OCI-LY1 (cell line): ENCODE measurements at regions not wholly inside any gene's neighbourhood (a gene's known extent, or its start where the extent isn't known, plus 50 kb on each side); places are given as distances from the start of the nearest gene placed in this dataset.

Experiments used
- H2AFZ ChIP-seq: fragments of 200-600 bp; sonication (generic), shearing (Covaris generic); 2 replicates; pipeline ENCODE4 v1.6.0; 2014; ENCODE audit warnings: antibody characterized with exemption, mild to moderate bottlenecking, low read length
- H3F3A ChIP-seq: fragments of 200-600 bp; sonication (generic), shearing (Covaris generic); 2 replicates; pipeline ENCODE4 v1.6.0; 2014; ENCODE audit warnings: mild to moderate bottlenecking, antibody characterized with exemption, low read length, moderate library complexity; ENCODE audit not compliant: insufficient read depth
- H3K27ac ChIP-seq: fragments of 200-600 bp; sonication (generic); 2 replicates; pipeline ENCODE4 v1.5.1; 2014; ENCODE audit warnings: low read length, mixed run types, mild to moderate bottlenecking, low read depth; ENCODE audit not compliant: poor library complexity, severe bottlenecking
- H3K27me3 ChIP-seq: fragments of 200-600 bp; sonication (generic); 2 replicates; pipeline ENCODE4 v1.6.0; 2014; ENCODE audit warnings: antibody characterized with exemption, mild to moderate bottlenecking, low read length, moderate library complexity; ENCODE audit not compliant: insufficient read depth
- H3K36me3 ChIP-seq: fragments of 200-600 bp; sonication (generic); 2 replicates; pipeline ENCODE4 v1.6.1; 2014; ENCODE audit warnings: mild to moderate bottlenecking, antibody characterized with exemption, low read length, moderate library complexity, mixed read lengths; ENCODE audit not compliant: insufficient read depth
- H3K4me1 ChIP-seq: fragments of 200-600 bp; sonication (generic); 2 replicates; pipeline ENCODE4 v1.5.1; 2014; ENCODE audit warnings: mild to moderate bottlenecking, low read length, moderate library complexity; ENCODE audit not compliant: insufficient read depth, severe bottlenecking
- H3K4me2 ChIP-seq: fragments of 200-600 bp; sonication (generic), shearing (Covaris generic); 2 replicates; pipeline ENCODE4 v1.6.1; 2014; ENCODE audit warnings: low read length
- H3K4me3 ChIP-seq: fragments of 200-600 bp; sonication (generic); 2 replicates; pipeline ENCODE4 v1.5.1; 2014; ENCODE audit warnings: low read length, low read depth, mild to moderate bottlenecking, mixed read lengths; ENCODE audit not compliant: poor library complexity, severe bottlenecking
- H3K79me2 ChIP-seq: fragments of 200-600 bp; shearing (Covaris generic); 2 replicates; pipeline ENCODE4 v1.6.1; 2016; ENCODE audit warnings: mixed run types, low read length, mixed read lengths; ENCODE audit not compliant: insufficient read depth
- H3K9ac ChIP-seq: fragments of 200-600 bp; sonication (generic), shearing (Covaris generic); 2 replicates; pipeline ENCODE4 v1.6.1; 2014; ENCODE audit warnings: mild to moderate bottlenecking, low read length, mixed read lengths
- H3K9me2 ChIP-seq: fragments of 200-600 bp; sonication (generic), shearing (Covaris generic); 2 replicates; pipeline ENCODE4 v1.6.1; 2014; ENCODE audit warnings: low read depth, mild to moderate bottlenecking, low read length, mixed read lengths
- H3K9me3 ChIP-seq: fragments of 200-600 bp; shearing (Covaris generic); 2 replicates; pipeline ENCODE4 v1.6.1; 2014; ENCODE audit warnings: low read length, mixed read lengths
- H4K20me1 ChIP-seq: fragments of 200-600 bp; sonication (generic), shearing (Covaris generic); 2 replicates; pipeline ENCODE4 v1.6.0; 2016; ENCODE audit warnings: mild to moderate bottlenecking, low read length; ENCODE audit not compliant: insufficient read depth
- CTCF ChIP-seq: fragments of 200-600 bp; sonication (generic), shearing (Covaris generic); IDR thresholded peaks from 2 replicates; pipeline ENCODE4 v1.5.1; 2017; ENCODE audit warnings: mild to moderate bottlenecking, antibody characterized with exemption, low read length, moderate library complexity, mixed read lengths
- EZH2 ChIP-seq: fragments of 200-600 bp; sonication (generic), shearing (Covaris generic); IDR thresholded peaks from 2 replicates; pipeline ENCODE4 v1.8.0; 2017; ENCODE audit warnings: borderline replicate concordance, mixed run types, mild to moderate bottlenecking, antibody characterized with exemption, low read length, moderate library complexity, mixed read lengths

GRCh38 chr7:133155642-133156041, 73.8 kb upstream of the CHCHD3 start:
- Histone ChIP-seq H3K4me3 (no peak overlapping the region), H3K36me3 (no peaks in the 10 kb centered on the region)

GRCh38 chr7:133157045-133157444, 75.2 kb upstream of the CHCHD3 start:
- no peak for TF ChIP-seq CTCF
- TF ChIP-seq EZH2, result no peak
- Histone ChIP-seq H4K20me1 (no peaks in the 10 kb centered on the region), H3K9me3 (no peaks in the 10 kb centered on the region), H3K36me3 (no peaks in the 10 kb centered on the region), H3K27me3 (no peaks in the 10 kb centered on the region), H3K9ac (no peak overlapping the region), H3K4me1 (no peaks in the 10 kb centered on the region), H2AFZ (no peak overlapping the region), H3K79me2 (no peaks in the 10 kb centered on the region), H3K9me2 (no peaks in the 10 kb centered on the region), H3K4me2 (no peak overlapping the region), H3K27ac (no peak overlapping the region), H3K4me3 (no peak overlapping the region), H3F3A (no peaks in the 10 kb centered on the region)

More at GRCh38 chr7:133155642-133156041, 73.8 kb upstream of the CHCHD3 start:
- Histone ChIP-seq H3K79me2 (no peaks in the 10 kb centered on the region), H4K20me1 (no peaks in the 10 kb centered on the region), H3K27me3 (no peaks in the 10 kb centered on the region), H3K9ac (no peak overlapping the region), H3K9me2 (no peaks in the 10 kb centered on the region), H3F3A (no peaks in the 10 kb centered on the region), H3K4me2 (no peak overlapping the region), H2AFZ (no peak overlapping the region), H3K4me1 (no peaks in the 10 kb centered on the region), H3K27ac (no peak overlapping the region), H3K9me3 (no peaks in the 10 kb centered on the region)
- no peak for TF ChIP-seq CTCF

- no peaks in the 10 kb centered on the region for H3K79me2 ChIP-seq
- no peaks in the 10 kb centered on the region for H3K9me2 ChIP-seq
- no peaks in the 10 kb centered on the region for H4K20me1 ChIP-seq
- H3K4me1 ChIP-seq, result no peaks in the 10 kb centered on the region
- no peak overlapping the region for H3K9ac ChIP-seq
- no peak overlapping the region for H3K27ac ChIP-seq
- TF ChIP-seq EZH2 (no peak), CTCF (no peak)
- no peak overlapping the region for H3K4me2 ChIP-seq
- H3K9me3 ChIP-seq, result no peaks in the 10 kb centered on the region
- H3K27me3 ChIP-seq, result peaks cover 3% of the 10 kb centered on the region; the same call in 1 of the 2 replicates
- H3K4me3 ChIP-seq, result no peak overlapping the region
- no peaks in the 10 kb centered on the region for H3F3A ChIP-seq
- H2AFZ ChIP-seq, result no peak overlapping the region
- no peaks in the 10 kb centered on the region for H3K36me3 ChIP-seq
These were observed 82.6 kb upstream of the CHCHD3 start for GRCh38 chr7:133164498-133164897.
